ENCODE measurements at regions not wholly inside any gene's neighbourhood (a gene's known extent, or its start where the extent isn't known, plus 50 kb on each side); places are given as distances from the start of the nearest gene placed in this dataset.

- no peaks in the 10 kb centered on the region for H4K20me1 ChIP-seq (ENCODE audit: insufficient read depth, low read length)
- TF ChIP-seq, protein P1, sequence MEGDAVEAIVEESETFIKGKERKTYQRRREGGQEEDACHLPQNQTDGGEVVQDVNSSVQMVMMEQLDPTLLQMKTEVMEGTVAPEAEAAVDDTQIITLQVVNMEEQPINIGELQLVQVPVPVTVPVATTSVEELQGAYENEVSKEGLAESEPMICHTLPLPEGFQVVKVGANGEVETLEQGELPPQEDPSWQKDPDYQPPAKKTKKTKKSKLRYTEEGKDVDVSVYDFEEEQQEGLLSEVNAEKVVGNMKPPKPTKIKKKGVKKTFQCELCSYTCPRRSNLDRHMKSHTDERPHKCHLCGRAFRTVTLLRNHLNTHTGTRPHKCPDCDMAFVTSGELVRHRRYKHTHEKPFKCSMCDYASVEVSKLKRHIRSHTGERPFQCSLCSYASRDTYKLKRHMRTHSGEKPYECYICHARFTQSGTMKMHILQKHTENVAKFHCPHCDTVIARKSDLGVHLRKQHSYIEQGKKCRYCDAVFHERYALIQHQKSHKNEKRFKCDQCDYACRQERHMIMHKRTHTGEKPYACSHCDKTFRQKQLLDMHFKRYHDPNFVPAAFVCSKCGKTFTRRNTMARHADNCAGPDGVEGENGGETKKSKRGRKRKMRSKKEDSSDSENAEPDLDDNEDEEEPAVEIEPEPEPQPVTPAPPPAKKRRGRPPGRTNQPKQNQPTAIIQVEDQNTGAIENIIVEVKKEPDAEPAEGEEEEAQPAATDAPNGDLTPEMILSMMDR (IDR thresholded peaks at IDR 0.05): no peak
- no peak overlapping the region for H3K4me2 ChIP-seq (replicated peaks; ENCODE audit: extremely low read depth, low read length, poor library complexity, severe bottlenecking)
- no peaks in the 10 kb centered on the region for H3K4me1 Mint-ChIP-seq
- H3K9ac ChIP-seq (ENCODE audit: insufficient read depth, low read length, poor library complexity, severe bottlenecking): no peak overlapping the region
- H3K79me2 ChIP-seq (ENCODE audit: insufficient read depth, low read length): no peaks in the 10 kb centered on the region
- intact Hi-C loops (cut with micrococcal nuclease): no loop called here
- no peaks in the 10 kb centered on the region for H3K27me3 ChIP-seq (ENCODE audit: control insufficient read depth in 2 of 2, insufficient read depth in 2 of 2, low read length in 2 of 2)
- no peak overlapping the region for H3K4me3 ChIP-seq (replicated peaks in 1 of 3; ENCODE audit: low read depth in 2 of 3, low read length in 3 of 3)
- no peak overlapping the region for H3K4me3 Mint-ChIP-seq
- H3K27ac ChIP-seq (ENCODE audit: low read depth in 1 of 2, low read length in 2 of 2): no peak overlapping the region
- peaks cover 7 to 11% of the 10 kb centered on the region in 2 donors for H3K9me3 ChIP-seq (replicated peaks in 1 of 2; ENCODE audit: control insufficient read depth in 1 of 2, insufficient read depth in 1 of 2, low read length in 2 of 2)
- H3K27me3 Mint-ChIP-seq (ENCODE audit: low read depth in 3 of 3): no peaks in the 10 kb centered on the region
- peaks cover 0 to 13% (median 7%) of the 10 kb centered on the region in 7 donors for H3K9me3 Mint-ChIP-seq
- H3K4me1 ChIP-seq (ENCODE audit: control insufficient read depth in 1 of 2, insufficient read depth in 2 of 2, low read length in 2 of 2): no peaks in the 10 kb centered on the region
- no peak for DNase-seq
- H3K36me3 Mint-ChIP-seq: no peaks in the 10 kb centered on the region
- H3K36me3 ChIP-seq (replicated peaks in 1 of 2; ENCODE audit: control insufficient read depth in 1 of 2, insufficient read depth in 2 of 2, low read length in 2 of 2): no peaks in the 10 kb centered on the region
- H3K27ac Mint-ChIP-seq: no peak overlapping the region
- no peak overlapping the region for H2AFZ ChIP-seq (ENCODE audit: insufficient read depth, low read depth, low read length, poor library complexity, severe bottlenecking)
Measured at GRCh38 chr3:78096488-78097255, 1056.8 kb downstream of the ROBO2 start.

DNA sequence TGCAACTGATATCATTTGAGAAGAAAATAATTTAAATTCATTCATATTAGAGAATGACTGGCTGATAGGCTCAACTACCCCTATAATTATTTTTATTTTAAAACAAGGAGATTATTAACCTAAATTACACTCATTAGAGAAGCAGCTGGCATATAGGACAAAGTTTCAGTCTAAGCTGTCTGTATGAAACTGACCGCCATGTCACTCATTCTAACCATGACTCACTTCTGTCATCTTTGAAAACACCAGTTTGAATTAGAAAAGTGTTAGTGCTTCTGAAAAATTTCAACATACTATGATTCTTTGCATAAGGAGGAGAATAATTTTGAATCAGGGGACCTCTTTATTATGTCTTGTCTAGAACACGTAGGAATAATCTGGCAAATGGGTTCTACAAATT is 1058.5 kb downstream of the ROBO2 start:
- Histone ChIP-seq H3K4me2 (replicated peaks; ENCODE audit: extremely low read depth, low read length, poor library complexity, severe bottlenecking) (no peak overlapping the region), H3K4me3 (replicated peaks in 1 of 3; ENCODE audit: low read depth in 2 of 3, low read length in 3 of 3) (no peak overlapping the region), H4K20me1 (ENCODE audit: insufficient read depth, low read length) (no peaks in the 10 kb centered on the region), H3K27ac (ENCODE audit: low read depth in 1 of 2, low read length in 2 of 2) (no peak overlapping the region), H3K9me3 (replicated peaks in 1 of 2; ENCODE audit: control insufficient read depth in 1 of 2, insufficient read depth in 1 of 2, low read length in 2 of 2) (peaks cover 1 to 11% of the 10 kb centered on the region in 2 donors), H3K36me3 (replicated peaks in 1 of 2; ENCODE audit: control insufficient read depth in 1 of 2, insufficient read depth in 2 of 2, low read length in 2 of 2) (no peaks in the 10 kb centered on the region), H3K4me1 (ENCODE audit: control insufficient read depth in 1 of 2, insufficient read depth in 2 of 2, low read length in 2 of 2) (no peaks in the 10 kb centered on the region), H3K79me2 (ENCODE audit: insufficient read depth, low read length) (no peaks in the 10 kb centered on the region), H3K9ac (ENCODE audit: insufficient read depth, low read length, poor library complexity, severe bottlenecking) (no peak overlapping the region), H2AFZ (ENCODE audit: insufficient read depth, low read depth, low read length, poor library complexity, severe bottlenecking) (no peak overlapping the region), H3K27me3 (ENCODE audit: control insufficient read depth in 2 of 2, insufficient read depth in 2 of 2, low read length in 2 of 2) (no peaks in the 10 kb centered on the region)
- WGBS (ENCODE audit: insufficient coverage): no CpG with 5 or more reads among the region's 2 CpGs
- no peak for DNase-seq
- TF ChIP-seq, protein P1 (IDR thresholded peaks at IDR 0.05): no peak
- Mint-ChIP-seq H3K9me3 (peaks cover 0 to 12% (median 5%) of the 10 kb centered on the region in 7 donors), H3K4me1 (no peaks in the 10 kb centered on the region), H3K36me3 (no peaks in the 10 kb centered on the region), H3K27ac (no peak overlapping the region), H3K4me3 (no peak overlapping the region), H3K27me3 (ENCODE audit: low read depth in 3 of 3) (peaks cover 0 to 1% (median 0%) of the 10 kb centered on the region in 3 donors)
- intact Hi-C loops (cut with micrococcal nuclease): no loop called here

Measured in CD14-positive monocyte (primary cell).